HG03565 (cell line): ENCODE measurements at regions not wholly inside any gene's neighbourhood (a gene's known extent, or its start where the extent isn't known, plus 50 kb on each side); places are given as distances from the start of the nearest gene placed in this dataset.
"Not testable (repeated sequence)": the region's sequence is repeated elsewhere in the genome, so short reads cannot be mapped to it uniquely, and the experiment has no call there.

Experiments
- ATAC-seq: cut with Tn5 transposase; IDR thresholded peaks from one replicate; pipeline ENCODE4 v1.9.1; 2021; ENCODE audit warnings: mild to moderate bottlenecking, moderate library complexity; ENCODE audit not compliant: unreplicated experiment

GRCh38 chr15:31579976-31580375 is 253.3 kb downstream of the KLF13 start:
- ATAC-seq: no peak

GRCh38 chr15:31584195-31584594 is 257.6 kb downstream of the KLF13 start:
- no peak for ATAC-seq

GRCh38 chr15:31585240-31585639 is 258.6 kb downstream of the KLF13 start:
- ATAC-seq: no peak

DNA sequence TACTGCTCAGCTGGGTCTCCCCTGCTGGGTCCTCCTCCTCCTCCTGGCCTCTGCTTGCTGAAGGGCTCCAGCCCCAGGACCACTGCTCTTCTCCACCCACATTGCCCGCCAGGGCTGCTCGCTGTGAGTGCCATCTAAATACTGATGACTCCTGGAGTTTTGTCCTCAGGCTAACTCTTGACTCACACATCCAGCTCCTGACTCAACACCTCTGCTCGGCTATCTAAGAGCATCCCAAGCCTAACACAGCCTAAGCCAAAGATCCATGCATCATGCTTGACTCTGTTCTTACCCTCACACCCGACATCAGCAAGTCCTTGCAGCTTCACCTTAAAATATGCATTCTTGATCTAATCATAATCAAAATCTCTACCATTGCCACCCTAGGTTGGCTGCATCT is 260.2 kb downstream of the KLF13 start:
- ATAC-seq: no peak

- no peak for ATAC-seq
Observed at GRCh38 chr15:31587583-31587982, 260.9 kb downstream of the KLF13 start.

DNA sequence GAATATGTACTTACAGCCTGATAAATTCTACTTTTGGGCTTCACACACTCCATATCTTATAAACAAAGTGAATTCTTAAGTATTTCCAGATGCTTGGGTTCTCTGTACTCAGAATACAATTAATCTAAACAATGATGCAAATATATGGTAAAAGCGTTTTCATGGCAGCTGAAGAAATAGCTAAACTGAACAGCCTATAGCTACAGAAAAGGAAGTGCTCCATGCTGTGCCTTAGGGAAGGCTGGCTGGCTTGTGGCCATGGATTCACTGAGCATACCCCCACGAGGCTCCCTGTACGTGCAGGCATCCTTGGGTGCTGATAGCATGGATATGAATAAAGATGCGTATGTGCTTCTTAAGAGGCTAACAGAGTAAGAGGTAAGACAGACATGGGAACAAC is 264.0 kb downstream of the KLF13 start:
- ATAC-seq: no peak

DNA sequence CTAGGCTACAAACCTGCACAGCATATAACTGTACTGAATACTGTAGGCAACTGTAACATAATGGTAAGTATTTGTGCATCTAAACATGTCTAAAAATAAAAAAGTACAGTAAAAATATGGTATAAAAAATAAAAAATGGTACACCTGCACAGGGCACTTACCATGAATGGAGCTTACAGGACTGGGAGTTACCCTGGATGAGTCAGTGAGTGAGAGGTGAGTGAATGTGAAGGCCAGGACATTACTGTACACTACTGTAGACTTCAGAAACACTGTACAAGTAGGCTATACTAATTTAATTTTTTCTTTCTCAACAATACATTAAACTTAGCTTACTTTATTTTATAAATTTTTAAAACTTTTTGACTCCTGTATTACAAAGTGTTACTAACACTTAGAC is 265.3 kb downstream of the KLF13 start:
- no peak for ATAC-seq

DNA sequence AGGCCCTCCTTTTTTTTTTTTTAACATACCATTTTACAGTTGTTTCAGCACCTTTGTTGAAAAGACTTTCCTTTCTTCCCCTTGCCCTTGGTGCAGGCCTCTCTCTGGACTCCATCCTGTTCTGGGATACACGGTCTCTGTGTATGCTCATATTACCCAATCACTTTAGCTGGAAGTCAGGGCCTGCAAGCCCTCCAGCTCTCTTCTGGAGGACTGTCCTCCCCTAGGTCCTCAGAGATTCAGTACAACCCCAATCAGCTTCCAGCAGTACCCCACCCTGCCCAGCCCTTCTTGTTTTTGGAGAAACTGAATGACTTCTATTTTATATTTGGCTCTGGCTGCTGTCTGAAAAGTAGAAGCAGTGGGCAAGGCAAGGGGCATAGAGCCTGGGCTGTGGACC is 270.8 kb downstream of the KLF13 start:
- ATAC-seq: no peak

- no peak for ATAC-seq
Observed at GRCh38 chr15:31598620-31599019, 272.0 kb downstream of the KLF13 start.

GRCh38 chr15:31605467-31605931 is 278.9 kb downstream of the KLF13 start:
- no peak for ATAC-seq

GRCh38 chr15:31606194-31606669 is 279.6 kb downstream of the KLF13 start:
- no peak for ATAC-seq

- no peak for ATAC-seq
Observed at GRCh38 chr15:31606931-31607497, 280.4 kb downstream of the KLF13 start.

DNA sequence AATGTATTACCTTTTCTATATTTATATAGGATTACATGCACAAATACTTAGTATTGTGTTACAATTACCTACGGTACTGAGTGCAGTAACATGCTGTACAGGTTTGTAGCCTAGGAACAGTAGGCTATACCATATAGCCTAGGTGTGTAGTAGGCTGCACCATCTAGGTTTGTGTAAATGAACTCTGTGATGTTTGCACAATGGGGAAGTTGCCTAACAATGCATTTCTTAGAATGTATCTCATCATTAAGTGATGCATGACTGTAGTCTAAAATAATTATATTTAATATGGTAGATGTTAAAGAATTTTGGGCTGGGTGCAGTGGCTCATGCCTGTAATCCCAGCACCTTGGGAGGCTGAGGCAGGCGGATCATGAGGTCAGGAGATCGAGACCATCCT is 281.0 kb downstream of the KLF13 start:
- ATAC-seq: no peak

DNA sequence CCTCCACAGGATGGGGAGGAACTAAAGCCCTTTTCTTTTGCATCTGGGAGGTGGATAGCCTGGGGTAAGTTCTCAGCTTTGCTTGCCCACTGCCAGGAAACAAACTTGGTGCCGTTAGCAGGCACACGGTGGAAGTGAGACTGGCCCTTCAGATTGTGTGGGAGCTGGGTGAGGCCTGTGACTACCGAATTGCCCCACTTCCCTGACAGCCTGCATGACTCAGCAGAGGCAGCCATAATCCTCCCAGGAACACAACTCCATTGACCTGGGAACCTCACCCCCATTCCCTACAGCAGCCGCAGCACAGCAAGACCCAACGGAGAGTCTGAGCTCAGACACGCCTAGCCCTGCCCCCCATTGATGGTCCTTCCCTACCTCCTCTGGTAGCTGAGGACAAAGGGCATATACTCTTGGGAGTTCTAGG is 282.6 kb downstream of the KLF13 start:
- no peak for ATAC-seq

- ATAC-seq: no peak
Observed at GRCh38 chr15:31609906-31610305, 283.3 kb downstream of the KLF13 start.

DNA sequence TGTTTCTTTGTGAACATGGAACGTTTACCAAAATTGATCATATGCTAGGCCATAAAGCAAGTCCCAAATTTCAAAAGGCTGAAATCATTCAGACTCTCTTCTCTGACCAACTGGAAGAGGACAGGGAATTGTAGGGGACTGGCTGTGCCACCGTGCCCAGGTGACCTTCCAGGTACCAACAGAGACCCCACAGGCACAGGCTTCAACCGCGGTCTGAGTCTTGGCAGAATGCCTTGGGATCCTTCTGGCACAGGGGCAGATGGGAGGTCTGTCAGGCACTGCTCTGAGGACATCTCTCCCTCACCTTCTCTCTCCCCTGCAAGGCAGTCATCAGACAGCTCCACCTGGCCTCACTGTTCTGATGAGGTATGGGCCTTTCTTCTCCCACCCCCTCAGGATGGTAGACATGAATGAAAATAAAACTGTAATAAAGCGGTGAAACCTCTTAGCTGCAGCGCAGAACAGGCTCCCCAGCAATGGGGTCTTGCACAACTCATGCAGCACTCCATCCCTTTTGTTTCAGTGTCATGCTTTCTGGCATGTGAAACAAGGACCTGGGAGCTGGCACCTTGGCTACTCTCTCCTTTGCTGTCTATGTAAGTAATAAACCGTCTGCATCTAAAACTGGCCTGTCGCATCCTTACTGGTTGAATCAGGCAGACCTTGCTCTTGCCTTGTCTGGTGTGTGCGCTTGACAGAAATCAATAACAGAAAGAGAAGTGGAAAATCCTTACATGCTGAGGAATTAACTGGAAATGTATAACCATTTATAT is 289.2 kb downstream of the KLF13 start:
- no peak for ATAC-seq

GRCh38 chr15:31623297-31623696 is 296.7 kb downstream of the KLF13 start:
- ATAC-seq: not testable (repeated sequence)

DNA sequence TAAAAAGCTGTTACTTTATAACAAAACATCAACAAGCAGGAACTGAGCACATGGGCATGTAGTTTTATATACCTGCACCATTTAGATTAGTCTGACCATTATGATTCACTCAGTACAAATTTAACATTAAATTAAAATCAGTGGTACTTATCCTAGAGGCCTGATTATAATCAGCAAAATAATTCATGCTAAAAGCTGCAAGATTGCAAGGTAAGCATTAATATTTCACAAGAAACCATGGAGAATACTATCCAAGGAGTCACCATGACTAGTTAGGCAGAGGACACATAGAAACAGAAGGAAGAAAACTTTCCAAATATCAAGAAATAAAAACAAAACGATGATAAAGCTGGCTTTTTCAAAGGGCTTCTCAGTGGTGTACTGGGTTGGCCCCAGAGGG is 297.5 kb downstream of the KLF13 start:
- not testable (repeated sequence) for ATAC-seq

- not testable (repeated sequence) for ATAC-seq
Observed at GRCh38 chr15:31635715-31636114, 309.1 kb downstream of the KLF13 start.

- ATAC-seq: not testable (repeated sequence)
Observed at GRCh38 chr15:31636911-31637310, 310.3 kb downstream of the KLF13 start.

DNA sequence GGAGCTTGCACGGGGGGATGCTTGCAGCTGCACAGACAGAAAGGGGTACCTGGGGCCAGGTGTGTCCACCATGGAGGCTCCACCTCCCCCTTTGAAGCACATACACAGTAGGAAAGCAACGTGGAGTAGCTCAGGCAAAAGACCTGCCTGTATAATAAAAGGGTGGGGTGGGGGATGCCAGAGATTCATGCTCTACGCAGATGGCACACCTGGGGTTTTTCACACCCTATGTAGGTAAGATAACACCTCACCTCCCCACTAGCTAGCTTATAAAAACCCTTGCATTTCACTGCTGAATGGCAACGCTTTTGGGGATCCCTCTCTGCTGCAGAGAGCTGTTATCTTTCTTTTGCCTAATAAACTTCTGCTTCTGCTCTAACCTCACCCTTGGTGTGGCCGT is 317.3 kb downstream of the KLF13 start:
- not testable (repeated sequence) for ATAC-seq

- ATAC-seq: not testable (repeated sequence)
Observed at GRCh38 chr15:31644761-31645160, 318.1 kb downstream of the KLF13 start.
